GM12878 (cell line): ENCODE measurements at regions not wholly inside any gene's neighbourhood (a gene's known extent, or its start where the extent isn't known, plus 50 kb on each side); places are given as distances from the start of the nearest gene placed in this dataset.

ENCODE experiments used
- ATAC-seq: fragments of 200-7000 bp; cut with Tn5 transposase; 3 replicates; pipeline ENCODE4 v1.9.1; 2020; ENCODE audit warnings: mild to moderate bottlenecking, moderate library complexity
- BruUV-seq: library from RNA; stranded (reverse); fragments of 400-500 nt; replicated peaks from 2 replicates; lab custom pipeline; 2021; lab: Mats Ljungman, UMichigan
- CTCF ChIA-PET: fragments of 300-600 bp; sonication (Branson Sonifier 250); formaldehyde crosslinking; extraction: SDS; loops from one replicate; lab custom pipeline; 2021; ENCODE audit warnings: inconsistent platforms; lab: Yijun Ruan, JAX
- POLR2A ChIA-PET: fragments of 350-600 bp; formaldehyde crosslinking; extraction: SDS; loops from one replicate; lab custom pipeline; 2021; ENCODE audit warnings: inconsistent platforms; lab: Charles Lee
- RAD21 ChIA-PET: fragments of 300-600 bp; sonication (Branson Sonifier 250); formaldehyde crosslinking; loops from one replicate; lab custom pipeline; 2023; ENCODE audit warnings: antibody characterized with exemption; ENCODE audit not compliant: unreplicated experiment; lab: Charles Lee
- SMC1A ChIA-PET: fragments of 300-600 bp; sonication (Branson Sonifier 250); formaldehyde crosslinking; loops from one replicate; lab custom pipeline; 2023; ENCODE audit not compliant: unreplicated experiment, uncharacterized antibody; lab: Charles Lee
- DNase-seq: peaks from one replicate; pipeline ENCODE4 v3.0.0-alpha.2; 2011; ENCODE audit warnings: low read depth, low spot score
- FAIRE-seq: peaks from 3 replicates; lab custom pipeline; 2011; peaks lifted over from hg19 to GRCh38; lab: Jason Lieb, UNC
- H2AFZ ChIP-seq: 2 replicates; pipeline ENCODE4 v1.6.0; 2011; ENCODE audit warnings: low read depth, low read length, control low read depth; ENCODE audit not compliant: control insufficient read depth
- H3K27ac ChIP-seq: 2 replicates; pipeline ENCODE4 v1.5.1; 2011; ENCODE audit warnings: control low read depth; ENCODE audit not compliant: control insufficient read depth, insufficient read depth
- H3K27me3 ChIP-seq, 2 experiments: replicated peaks in 1 of 2; 2 replicates each; pipeline versions ENCODE4 v1.6.0 to v1.6.1; 2011; ENCODE audit warnings: low read length in 1 of 2; ENCODE audit not compliant: control insufficient read depth in 2 of 2, insufficient read depth in 2 of 2
- H3K36me3 ChIP-seq, 2 experiments: 2 replicates each; pipeline ENCODE4 v1.5.1; 2011; ENCODE audit warnings: low read length in 1 of 2; ENCODE audit not compliant: control insufficient read depth in 2 of 2, insufficient read depth in 2 of 2
- H3K4me1 ChIP-seq: 2 replicates; pipeline ENCODE4 v1.6.1; 2011; ENCODE audit warnings: mild to moderate bottlenecking, low read length, moderate library complexity, mixed read lengths; ENCODE audit not compliant: control insufficient read depth, insufficient read depth
- H3K4me2 ChIP-seq: 2 replicates; pipeline ENCODE4 v1.6.0; 2011; ENCODE audit warnings: control low read depth; ENCODE audit not compliant: control insufficient read depth, insufficient read depth
- H3K4me3 ChIP-seq: fragments of 200-600 bp; sonication (generic); 2 replicates; pipeline ENCODE4 v1.5.1; 2016
- H3K79me2 ChIP-seq: 2 replicates; pipeline ENCODE4 v1.6.0; 2011; ENCODE audit warnings: low read length; ENCODE audit not compliant: control insufficient read depth, insufficient read depth
- H3K9ac ChIP-seq: 2 replicates; pipeline ENCODE4 v1.8.0; 2011; ENCODE audit warnings: low read length, control low read depth, mixed read lengths; ENCODE audit not compliant: control insufficient read depth, insufficient read depth
- H3K9me3 ChIP-seq: replicated peaks from 3 replicates; pipeline ENCODE4 v1.5.1; 2011; ENCODE audit warnings: mild to moderate bottlenecking, low read length; ENCODE audit not compliant: control insufficient read depth, insufficient read depth
- H4K20me1 ChIP-seq: 2 replicates; pipeline ENCODE4 v1.6.0; 2011; ENCODE audit not compliant: control insufficient read depth, insufficient read depth
- ATF2 ChIP-seq: IDR thresholded peaks from 2 replicates; pipeline ENCODE4 v1.6.1; 2012; ENCODE audit warnings: low read length, inconsistent platforms
- CBX5 ChIP-seq: sonication (generic); IDR thresholded peaks from 2 replicates; pipeline ENCODE4 v1.6.1; 2016; ENCODE audit warnings: low read depth, moderate library complexity, mild to moderate bottlenecking, inconsistent platforms
- ELK1 ChIP-seq: IDR thresholded peaks from 2 replicates; pipeline ENCODE4 v1.6.1; 2012; ENCODE audit warnings: low read depth, low read length, improper control_type of control experiment
- EZH2 ChIP-seq: IDR thresholded peaks from 2 replicates; pipeline ENCODE4 v1.6.1; 2012; ENCODE audit warnings: low read depth, mild to moderate bottlenecking, control low read depth, inconsistent platforms, low read length, borderline replicate concordance; ENCODE audit not compliant: control insufficient read depth
- KLF5 ChIP-seq: fragments of 450-650 bp; IDR thresholded peaks from 2 replicates; pipeline ENCODE4 v1.6.1; 2014; ENCODE audit warnings: mild to moderate bottlenecking; ENCODE audit not compliant: partially characterized antibody
- NBN ChIP-seq: fragments of 450-650 bp; IDR thresholded peaks from 2 replicates; pipeline ENCODE4 v1.6.1; 2016
- NFXL1 ChIP-seq: fragments of 450-650 bp; IDR thresholded peaks from 2 replicates; pipeline ENCODE4 v1.6.1; 2017; ENCODE audit warnings: antibody characterized with exemption, mild to moderate bottlenecking, borderline replicate concordance
- NR2C1 ChIP-seq: fragments of 450-650 bp; IDR thresholded peaks from 2 replicates; pipeline ENCODE4 v1.6.1; 2017; ENCODE audit warnings: antibody characterized with exemption, mild to moderate bottlenecking, moderate library complexity
- NRF1 ChIP-seq: conservative IDR thresholded peaks from 2 replicates; pipeline ENCODE4 v1.6.1; 2011; ENCODE audit warnings: mild to moderate bottlenecking, low read depth, low read length, improper control_type of control experiment
- SP1 ChIP-seq: IDR thresholded peaks from one replicate; pipeline ENCODE4 v1.6.1; 2011; ENCODE audit warnings: low read depth, low read length
- SPI1 ChIP-seq: IDR thresholded peaks from 2 replicates; pipeline ENCODE4 v1.6.1; 2011; ENCODE audit warnings: low read depth, mild to moderate bottlenecking, low read length, moderate library complexity, borderline replicate concordance; ENCODE audit not compliant: insufficient read depth
- SREBF1 ChIP-seq: IDR thresholded peaks from 2 replicates; pipeline ENCODE4 v1.6.1; 2012; ENCODE audit warnings: mild to moderate bottlenecking, low read length
- YBX1 ChIP-seq: fragments of 450-650 bp; IDR thresholded peaks from 2 replicates; pipeline ENCODE4 v1.6.1; 2016; ENCODE audit warnings: antibody characterized with exemption
- in situ Hi-C: fragments of 300-500 bp; cut with MboI; formaldehyde crosslinking; loops from 9 replicates; pipeline ENCODE4 v1.14.3; 2018; ENCODE audit warnings: mixed read lengths
- intact Hi-C: fragments of 100-400 bp; cut with micrococcal nuclease; formaldehyde crosslinking; loops from one replicate; pipeline ENCODE4 v1.14.2; 2022; ENCODE audit not compliant: unreplicated experiment
- TF ChIP-seq, protein P1 (sequence below): fragments of 450-650 bp; IDR thresholded peaks from 2 replicates; pipeline ENCODE4 v1.6.1; 2016; ENCODE audit warnings: mild to moderate bottlenecking
- TF ChIP-seq, protein P2 (sequence below): fragments of 450-650 bp; IDR thresholded peaks from 2 replicates; pipeline ENCODE4 v1.6.1; 2018; ENCODE audit warnings: mild to moderate bottlenecking, low read depth, moderate library complexity; ENCODE audit not compliant: partially characterized antibody
- TF ChIP-seq, protein P3 (sequence below): IDR thresholded peaks from 2 replicates; pipeline ENCODE4 v1.6.1; 2012; ENCODE audit warnings: low read depth, low read length, improper control_type of control experiment

- TF ChIP-seq KLF5 = no peak
- TF ChIP-seq NFXL1 = no peak
- TF ChIP-seq CBX5 = no peak
- TF ChIP-seq, protein P1, sequence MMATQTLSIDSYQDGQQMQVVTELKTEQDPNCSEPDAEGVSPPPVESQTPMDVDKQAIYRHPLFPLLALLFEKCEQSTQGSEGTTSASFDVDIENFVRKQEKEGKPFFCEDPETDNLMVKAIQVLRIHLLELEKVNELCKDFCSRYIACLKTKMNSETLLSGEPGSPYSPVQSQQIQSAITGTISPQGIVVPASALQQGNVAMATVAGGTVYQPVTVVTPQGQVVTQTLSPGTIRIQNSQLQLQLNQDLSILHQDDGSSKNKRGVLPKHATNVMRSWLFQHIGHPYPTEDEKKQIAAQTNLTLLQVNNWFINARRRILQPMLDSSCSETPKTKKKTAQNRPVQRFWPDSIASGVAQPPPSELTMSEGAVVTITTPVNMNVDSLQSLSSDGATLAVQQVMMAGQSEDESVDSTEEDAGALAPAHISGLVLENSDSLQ = no peak
- TF ChIP-seq EZH2 = no peak
- TF ChIP-seq ELK1 = no peak
- TF ChIP-seq SREBF1 = no peak
- no peak for TF ChIP-seq YBX1
- no peak for TF ChIP-seq NRF1
Measured at GRCh38 chr10:53748319-53748718, 975.7 kb upstream of the MBL2 start (continued).

DNA sequence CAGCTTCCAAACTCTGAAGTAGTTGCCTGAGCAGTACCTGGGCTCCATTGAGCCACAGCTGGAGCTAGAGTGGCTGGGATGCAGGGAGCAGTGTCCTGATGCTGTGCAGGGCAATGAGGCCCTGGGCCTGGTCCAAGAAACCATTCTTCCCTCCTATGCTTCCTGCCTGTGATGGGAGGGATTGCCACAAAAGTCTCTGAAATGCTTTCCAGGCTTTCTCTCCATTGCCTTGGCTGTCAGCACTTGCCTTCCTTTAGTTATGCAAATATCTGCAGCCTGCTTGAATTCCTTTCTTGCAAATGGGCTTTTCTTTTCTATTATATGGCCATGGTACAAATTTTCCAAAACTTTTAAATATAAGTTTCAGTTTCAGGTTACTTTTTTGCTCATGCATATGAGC lies 972.2 kb upstream of the MBL2 start:
- H3K4me3 ChIP-seq = no peak overlapping the region
- ChIA-PET CTCF (no interaction called here), SMC1A (interaction anchor here (0.6 kb wide), 1 partner anchor 97 kb away, joined by 3 read pairs; no protein-coding TSS in a partner anchor)
- no peak overlapping the region for H3K9ac ChIP-seq
- H4K20me1 ChIP-seq = no peaks in the 10 kb centered on the region
- H3K27me3 ChIP-seq = no peaks in the 10 kb centered on the region
- no peaks in the 10 kb centered on the region for H3K79me2 ChIP-seq
- no peaks in the 10 kb centered on the region for H3K9me3 ChIP-seq
- H3K4me2 ChIP-seq = no peak overlapping the region
- H2AFZ ChIP-seq = no peak overlapping the region
- no peaks in the 10 kb centered on the region for H3K36me3 ChIP-seq
- no peak for ATAC-seq
- DNase-seq = no peak
- in situ Hi-C loops = no loop called here
- H3K4me1 ChIP-seq = no peaks in the 10 kb centered on the region
- no peak for TF ChIP-seq SP1
- TF ChIP-seq NBN = no peak
- no peak for TF ChIP-seq ATF2
- no peak for TF ChIP-seq SPI1
- TF ChIP-seq, protein P2, sequence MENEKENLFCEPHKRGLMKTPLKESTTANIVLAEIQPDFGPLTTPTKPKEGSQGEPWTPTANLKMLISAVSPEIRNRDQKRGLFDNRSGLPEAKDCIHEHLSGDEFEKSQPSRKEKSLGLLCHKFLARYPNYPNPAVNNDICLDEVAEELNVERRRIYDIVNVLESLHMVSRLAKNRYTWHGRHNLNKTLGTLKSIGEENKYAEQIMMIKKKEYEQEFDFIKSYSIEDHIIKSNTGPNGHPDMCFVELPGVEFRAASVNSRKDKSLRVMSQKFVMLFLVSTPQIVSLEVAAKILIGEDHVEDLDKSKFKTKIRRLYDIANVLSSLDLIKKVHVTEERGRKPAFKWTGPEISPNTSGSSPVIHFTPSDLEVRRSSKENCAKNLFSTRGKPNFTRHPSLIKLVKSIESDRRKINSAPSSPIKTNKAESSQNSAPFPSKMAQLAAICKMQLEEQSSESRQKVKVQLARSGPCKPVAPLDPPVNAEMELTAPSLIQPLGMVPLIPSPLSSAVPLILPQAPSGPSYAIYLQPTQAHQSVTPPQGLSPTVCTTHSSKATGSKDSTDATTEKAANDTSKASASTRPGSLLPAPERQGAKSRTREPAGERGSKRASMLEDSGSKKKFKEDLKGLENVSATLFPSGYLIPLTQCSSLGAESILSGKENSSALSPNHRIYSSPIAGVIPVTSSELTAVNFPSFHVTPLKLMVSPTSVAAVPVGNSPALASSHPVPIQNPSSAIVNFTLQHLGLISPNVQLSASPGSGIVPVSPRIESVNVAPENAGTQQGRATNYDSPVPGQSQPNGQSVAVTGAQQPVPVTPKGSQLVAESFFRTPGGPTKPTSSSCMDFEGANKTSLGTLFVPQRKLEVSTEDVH = no peak
- TF ChIP-seq, protein P3, sequence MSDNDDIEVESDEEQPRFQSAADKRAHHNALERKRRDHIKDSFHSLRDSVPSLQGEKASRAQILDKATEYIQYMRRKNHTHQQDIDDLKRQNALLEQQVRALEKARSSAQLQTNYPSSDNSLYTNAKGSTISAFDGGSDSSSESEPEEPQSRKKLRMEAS = no peak
- no peak for TF ChIP-seq NR2C1
- TF ChIP-seq, all 136 proteins: peak for 0
- BruUV-seq = no TSS peak
- ChIA-PET RAD21 (no interaction called here), POLR2A (no interaction called here)
- intact Hi-C loops = no loop called here
- no peak for FAIRE-seq
- H3K27ac ChIP-seq = no peak overlapping the region
